GM12875 (cell line): ENCODE measurements at regions not wholly inside any gene's neighbourhood (a gene's known extent, or its start where the extent isn't known, plus 50 kb on each side); places are given as distances from the start of the nearest gene placed in this dataset.

Experiments
- H3K4me3 ChIP-seq: one replicate; pipeline ENCODE4 v1.5.1; 2011; ENCODE audit warnings: low read depth, low read length, control low read depth
- CTCF ChIP-seq: IDR thresholded peaks from 2 replicates; pipeline ENCODE4 v1.5.1; 2011; ENCODE audit warnings: low read depth, mild to moderate bottlenecking, control low read depth, inconsistent platforms, low read length, moderate library complexity, borderline replicate concordance; ENCODE audit not compliant: insufficient read depth

GRCh38 chr2:22824618-22825017 is 560.4 kb upstream of the KLHL29 start:
- H3K4me3 ChIP-seq, result no peak overlapping the region
- TF ChIP-seq CTCF, result no peak

GRCh38 chr2:22826703-22827102 is 558.3 kb upstream of the KLHL29 start:
- TF ChIP-seq CTCF, result no peak
- H3K4me3 ChIP-seq, result no peak overlapping the region

DNA sequence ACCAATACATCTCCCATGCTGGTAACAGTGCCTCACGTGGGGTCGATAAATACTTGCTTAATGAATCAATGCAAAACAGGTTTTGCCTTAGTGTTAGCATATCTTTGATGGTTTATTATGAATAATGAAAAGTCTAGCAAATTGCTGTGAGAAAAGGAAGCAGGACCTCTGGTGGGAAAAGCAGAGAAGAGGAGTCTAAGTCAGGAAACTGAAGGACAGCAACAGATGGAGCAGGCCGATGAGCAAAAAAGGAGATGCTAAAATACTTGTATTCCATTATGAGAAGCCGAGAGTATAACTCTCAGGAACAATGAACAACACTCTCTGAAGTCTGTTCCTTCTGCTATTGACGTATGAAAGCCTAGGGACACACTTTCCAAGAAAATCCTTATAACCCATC is 555.2 kb upstream of the KLHL29 start:
- TF ChIP-seq CTCF, result no peak
- H3K4me3 ChIP-seq, result no peak overlapping the region

DNA sequence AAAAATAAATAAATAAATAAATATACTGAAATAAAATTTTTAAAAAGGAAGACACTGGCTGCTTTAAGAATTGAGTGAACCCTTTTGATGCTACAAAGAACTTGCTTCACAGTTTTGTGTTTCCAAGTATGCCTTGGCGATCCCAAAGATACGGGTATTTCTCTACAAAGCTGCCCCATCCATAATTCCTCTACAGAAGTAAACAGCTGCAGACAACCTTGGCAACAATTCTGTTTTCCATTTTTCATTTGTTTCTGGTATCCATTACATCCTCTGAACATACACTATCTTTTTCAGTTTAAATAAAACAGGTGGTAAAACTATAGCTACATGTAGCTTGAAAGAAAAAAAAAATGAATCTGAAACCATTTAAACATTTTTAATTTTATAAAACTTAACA is 552.8 kb upstream of the KLHL29 start:
- no peak for TF ChIP-seq CTCF
- no peak overlapping the region for H3K4me3 ChIP-seq

GRCh38 chr2:22838461-22838860 is 546.5 kb upstream of the KLHL29 start:
- no peak for TF ChIP-seq CTCF
- H3K4me3 ChIP-seq, result no peak overlapping the region

GRCh38 chr2:22842205-22842869 is 542.6 kb upstream of the KLHL29 start:
- H3K4me3 ChIP-seq, result no peak overlapping the region
- no peak for TF ChIP-seq CTCF

GRCh38 chr2:22843919-22844537 is 541.0 kb upstream of the KLHL29 start:
- no peak overlapping the region for H3K4me3 ChIP-seq
- no peak for TF ChIP-seq CTCF
